WTC11 (cell line): ENCODE measurements at regions not wholly inside any gene's neighbourhood (a gene's known extent, or its start where the extent isn't known, plus 50 kb on each side); places are given as distances from the start of the nearest gene placed in this dataset.
"Not testable (repeated sequence)": the region's sequence is repeated elsewhere in the genome, so short reads cannot be mapped to it uniquely, and the experiment has no call there.

ENCODE experiments used
- ATAC-seq: fragments of 200-7000 bp; cut with Tn5 transposase; 2 replicates; pipeline ENCODE4 v1.10.0; 2021; ENCODE audit warnings: mild to moderate bottlenecking, moderate library complexity
- CTCF ChIA-PET: fragments of 300-600 bp; sonication (Branson Sonifier 250); formaldehyde crosslinking; loops from one replicate; lab custom pipeline; 2021; ENCODE audit warnings: antibody characterized with exemption; lab: Charles Lee
- POLR2A ChIA-PET: fragments of 350-600 bp; sonication (Branson Sonifier 250); formaldehyde crosslinking; loops from one replicate; lab custom pipeline; 2021; ENCODE audit warnings: antibody characterized with exemption; lab: Charles Lee
- DNase-seq: peaks from one replicate; pipeline ENCODE4 v3.0.0; 2021; ENCODE audit warnings: low spot score
- H3K27ac Mint-ChIP-seq: 2 replicates; pipeline ENCODE4 v1.8.0; 2021; ENCODE audit warnings: mixed read lengths
- H3K27me3 Mint-ChIP-seq: 2 replicates; pipeline ENCODE4 v1.8.0; 2021; ENCODE audit warnings: low read depth, mild to moderate bottlenecking, moderate library complexity, mixed read lengths
- H3K36me3 Mint-ChIP-seq: 2 replicates; pipeline ENCODE4 v1.8.0; 2021; ENCODE audit warnings: mixed read lengths
- H3K4me1 Mint-ChIP-seq: 2 replicates; pipeline ENCODE4 v1.8.0; 2022; ENCODE audit warnings: mixed read lengths
- H3K4me3 Mint-ChIP-seq: 2 replicates; pipeline ENCODE4 v1.8.0; 2021; ENCODE audit warnings: mild to moderate bottlenecking, moderate library complexity, mixed read lengths
- H3K9me3 Mint-ChIP-seq: 2 replicates; pipeline ENCODE4 v1.8.0; 2021; ENCODE audit warnings: mixed read lengths
- FOXP1 ChIP-seq: sonication (generic); formaldehyde crosslinking; IDR thresholded peaks from 2 replicates; pipeline ENCODE4 v1.8.0; 2022; ENCODE audit warnings: missing genetic modification reagents, mild to moderate bottlenecking, moderate library complexity, borderline replicate concordance
- IRF2 ChIP-seq: sonication (generic); formaldehyde crosslinking; IDR thresholded peaks from 2 replicates; pipeline ENCODE4 v1.8.0; 2022; ENCODE audit warnings: low read depth, missing genetic modification reagents, borderline replicate concordance
- MXD4 ChIP-seq: fragments of 250-450 bp; sonication (Bioruptor Pico); IDR thresholded peaks from 2 replicates; pipeline ENCODE4 v1.8.0; 2021; ENCODE audit warnings: mild to moderate bottlenecking, moderate library complexity, borderline replicate concordance
- NR1H2 ChIP-seq: sonication (generic); formaldehyde crosslinking; IDR thresholded peaks from 2 replicates; pipeline ENCODE4 v1.9.0; 2021; ENCODE audit warnings: mild to moderate bottlenecking, moderate library complexity, missing genetic modification reagents
- PREB ChIP-seq: sonication (generic); formaldehyde crosslinking; IDR thresholded peaks from 2 replicates; pipeline ENCODE4 v1.8.1; 2022; ENCODE audit warnings: mild to moderate bottlenecking, missing genetic modification reagents, moderate library complexity, borderline replicate concordance
- RELA ChIP-seq: sonication (generic); formaldehyde crosslinking; IDR thresholded peaks from 2 replicates; pipeline ENCODE4 v1.8.1; 2022; ENCODE audit warnings: missing genetic modification reagents, mild to moderate bottlenecking, borderline replicate concordance
- RORB ChIP-seq: fragments of 250-450 bp; sonication (Bioruptor Pico); IDR thresholded peaks from 2 replicates; pipeline ENCODE4 v1.9.0; 2021; ENCODE audit warnings: mild to moderate bottlenecking
- TEAD1 ChIP-seq: sonication (generic); formaldehyde crosslinking; IDR thresholded peaks from 2 replicates; pipeline ENCODE4 v1.8.0; 2022; ENCODE audit warnings: mild to moderate bottlenecking, missing genetic modification reagents
- ZNF263 ChIP-seq: sonication (generic); formaldehyde crosslinking; IDR thresholded peaks from 2 replicates; pipeline ENCODE4 v1.8.1; 2022; ENCODE audit warnings: low read depth, mild to moderate bottlenecking, moderate library complexity, missing genetic modification reagents
- ZNF416 ChIP-seq: fragments of 250-450 bp; sonication (Bioruptor Pico); IDR thresholded peaks from 2 replicates; pipeline ENCODE4 v1.9.0; 2021; ENCODE audit warnings: mild to moderate bottlenecking, inconsistent platforms
- ZNF532 ChIP-seq: fragments of 250-450 bp; sonication (Bioruptor Pico); IDR thresholded peaks from 2 replicates; pipeline ENCODE4 v1.9.0; 2021; ENCODE audit warnings: mild to moderate bottlenecking, borderline replicate concordance
- TF ChIP-seq, protein P1 (sequence below): fragments of 250-450 bp; sonication (Bioruptor Pico); IDR thresholded peaks from 2 replicates; pipeline ENCODE4 v1.8.0; 2021; ENCODE audit warnings: mild to moderate bottlenecking
- TF ChIP-seq, protein P2 (sequence below): fragments of 250-450 bp; sonication (Bioruptor Pico); IDR thresholded peaks from 2 replicates; pipeline ENCODE4 v1.9.0; 2021; ENCODE audit warnings: mild to moderate bottlenecking

GRCh38 chr4:154907345-154908045 is 126.4 kb downstream of the RBM46 start:
- H3K27ac Mint-ChIP-seq, H3K9me3 Mint-ChIP-seq, ATAC-seq, H3K4me3 Mint-ChIP-seq, H3K27me3 Mint-ChIP-seq, POLR2A ChIA-PET, CTCF ChIA-PET, DNase-seq, H3K36me3 Mint-ChIP-seq: not testable (repeated sequence)
- H3K4me1 Mint-ChIP-seq, result peaks cover 22% of the 10 kb centered on the region

- ATAC-seq, result no peak
- CTCF ChIA-PET, result interaction anchor here (1.6 kb wide), 1 partner anchor 20 kb away, joined by 5 read pairs; no protein-coding TSS in a partner anchor
- peaks cover 3% of the 10 kb centered on the region; the same call in 1 of the 2 replicates for H3K36me3 Mint-ChIP-seq
These were observed 127.1 kb downstream of the RBM46 start for GRCh38 chr4:154908168-154908567.

DNA sequence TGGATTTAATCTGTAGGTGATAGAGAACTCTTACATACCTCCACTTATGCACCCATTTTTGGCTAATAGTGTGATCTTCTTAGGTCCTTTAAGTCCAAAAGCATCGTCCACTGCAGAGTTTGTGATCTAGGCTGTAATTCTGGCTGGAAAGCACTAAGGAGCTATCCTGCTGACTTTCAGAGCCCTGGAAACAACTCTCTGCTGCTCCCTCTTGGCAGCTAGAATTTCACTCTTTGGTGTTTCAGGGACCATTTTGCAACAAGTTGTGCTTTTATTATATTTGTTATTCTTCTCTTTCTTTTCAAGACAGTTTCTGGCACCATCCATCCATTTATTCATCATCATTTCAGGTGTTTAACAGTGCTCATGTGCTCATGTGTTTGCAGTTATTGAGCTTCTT is 130.0 kb downstream of the RBM46 start:
- Mint-ChIP-seq H3K9me3 (peaks cover 10% of the 10 kb centered on the region), H3K4me3 (no peak overlapping the region), H3K36me3 (peaks cover 2% of the 10 kb centered on the region; the same call in 1 of the 2 replicates), H3K27ac (no peak overlapping the region), H3K4me1 (peaks cover 37% of the 10 kb centered on the region), H3K27me3 (no peaks in the 10 kb centered on the region)
- TF ChIP-seq ZNF532 (CRISPR knock-in tag), result no peak
- TF ChIP-seq NR1H2, result no peak
- no peak for TF ChIP-seq TEAD1 (CRISPR knock-in tag)
- no peak for TF ChIP-seq RELA (CRISPR knock-in tag)
- no peak for TF ChIP-seq MXD4
- no peak for TF ChIP-seq PREB
- TF ChIP-seq FOXP1 (CRISPR knock-in tag), result no peak
- TF ChIP-seq, protein P1, sequence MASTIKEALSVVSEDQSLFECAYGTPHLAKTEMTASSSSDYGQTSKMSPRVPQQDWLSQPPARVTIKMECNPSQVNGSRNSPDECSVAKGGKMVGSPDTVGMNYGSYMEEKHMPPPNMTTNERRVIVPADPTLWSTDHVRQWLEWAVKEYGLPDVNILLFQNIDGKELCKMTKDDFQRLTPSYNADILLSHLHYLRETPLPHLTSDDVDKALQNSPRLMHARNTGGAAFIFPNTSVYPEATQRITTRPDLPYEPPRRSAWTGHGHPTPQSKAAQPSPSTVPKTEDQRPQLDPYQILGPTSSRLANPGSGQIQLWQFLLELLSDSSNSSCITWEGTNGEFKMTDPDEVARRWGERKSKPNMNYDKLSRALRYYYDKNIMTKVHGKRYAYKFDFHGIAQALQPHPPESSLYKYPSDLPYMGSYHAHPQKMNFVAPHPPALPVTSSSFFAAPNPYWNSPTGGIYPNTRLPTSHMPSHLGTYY (CRISPR knock-in tag), result no peak
- POLR2A ChIA-PET, result interaction anchor here (0.6 kb wide), 1 partner anchor 13 kb away, joined by 3 read pairs; no protein-coding TSS in a partner anchor
- DNase-seq, result no peak
- CTCF ChIA-PET, result interaction anchor here (0.6 to 2.1 kb wide), 26 partner anchors 9 to 443 kb away, joined by 3 to 18 read pairs (median 4); partner anchors contain the start of genes LRAT and PLRG1
- ATAC-seq, result peak; percentile 70

More at GRCh38 chr4:154908168-154908567, 127.1 kb downstream of the RBM46 start:
- POLR2A ChIA-PET, result no interaction called here
- peaks cover 22% of the 10 kb centered on the region for H3K4me1 Mint-ChIP-seq
- H3K4me3 Mint-ChIP-seq, result no peak overlapping the region
- H3K27me3 Mint-ChIP-seq, result no peaks in the 10 kb centered on the region
- DNase-seq, result no peak
- H3K27ac Mint-ChIP-seq, result no peak overlapping the region
- peaks cover 7% of the 10 kb centered on the region for H3K9me3 Mint-ChIP-seq
- TF ChIP-seq IRF2 (CRISPR knock-in tag), result no peak
- no peak for TF ChIP-seq RORB (CRISPR knock-in tag)
- no peak for TF ChIP-seq ZNF263
- TF ChIP-seq, protein P2, sequence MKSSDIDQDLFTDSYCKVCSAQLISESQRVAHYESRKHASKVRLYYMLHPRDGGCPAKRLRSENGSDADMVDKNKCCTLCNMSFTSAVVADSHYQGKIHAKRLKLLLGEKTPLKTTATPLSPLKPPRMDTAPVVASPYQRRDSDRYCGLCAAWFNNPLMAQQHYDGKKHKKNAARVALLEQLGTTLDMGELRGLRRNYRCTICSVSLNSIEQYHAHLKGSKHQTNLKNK, result no peak
- TF ChIP-seq ZNF416 (CRISPR knock-in tag), result no peak
